ENCODE measurements at regions not wholly inside any gene's neighbourhood (a gene's known extent, or its start where the extent isn't known, plus 50 kb on each side); places are given as distances from the start of the nearest gene placed in this dataset.

GRCh38 chr1:4095433-4095971 lies 195.4 kb upstream of the C1orf174 start:
- no peak for DNase-seq (ENCODE audit: low read depth)
- no peak overlapping the region for H3K4me3 ChIP-seq (ENCODE audit: control insufficient read depth, low read depth, low read length)
- no peak for TF ChIP-seq CTCF (conservative IDR thresholded peaks at IDR 0.05; ENCODE audit: control insufficient read depth, insufficient read depth, low read depth, low read length)

- no peak overlapping the region for H3K4me3 ChIP-seq (ENCODE audit: control insufficient read depth, low read depth, low read length)
- TF ChIP-seq CTCF (conservative IDR thresholded peaks at IDR 0.05; ENCODE audit: control insufficient read depth, insufficient read depth, low read depth, low read length): no peak
- no peak for DNase-seq (ENCODE audit: low read depth)
Observed at GRCh38 chr1:4101459-4102161, 201.5 kb upstream of the C1orf174 start.

- DNase-seq (ENCODE audit: low read depth): no peak
- no peak overlapping the region for H3K4me3 ChIP-seq (ENCODE audit: control insufficient read depth, low read depth, low read length)
- no peak for TF ChIP-seq CTCF (conservative IDR thresholded peaks at IDR 0.05; ENCODE audit: control insufficient read depth, insufficient read depth, low read depth, low read length)
Observed at GRCh38 chr1:4105300-4105880, 205.3 kb upstream of the C1orf174 start.

- no peak overlapping the region for H3K4me3 ChIP-seq (ENCODE audit: control insufficient read depth, low read depth, low read length)
- no peak for TF ChIP-seq CTCF (conservative IDR thresholded peaks at IDR 0.05; ENCODE audit: control insufficient read depth, insufficient read depth, low read depth, low read length)
- DNase-seq (ENCODE audit: low read depth): no peak
Observed at GRCh38 chr1:4106731-4107130, 206.7 kb upstream of the C1orf174 start.

GRCh38 chr1:4107291-4107690 lies 207.2 kb upstream of the C1orf174 start:
- H3K4me3 ChIP-seq (ENCODE audit: control insufficient read depth, low read depth, low read length): no peak overlapping the region
- no peak for DNase-seq (ENCODE audit: low read depth)
- no peak for TF ChIP-seq CTCF (conservative IDR thresholded peaks at IDR 0.05; ENCODE audit: control insufficient read depth, insufficient read depth, low read depth, low read length)

- DNase-seq (ENCODE audit: low read depth): no peak
- no peak for TF ChIP-seq CTCF (conservative IDR thresholded peaks at IDR 0.05; ENCODE audit: control insufficient read depth, insufficient read depth, low read depth, low read length)
- H3K4me3 ChIP-seq (ENCODE audit: control insufficient read depth, low read depth, low read length): no peak overlapping the region
Observed at GRCh38 chr1:4108331-4108730, 208.3 kb upstream of the C1orf174 start.
